Liver (tissue), 3 donors: ENCODE measurements at regions not wholly inside any gene's neighbourhood (a gene's known extent, or its start where the extent isn't known, plus 50 kb on each side); places are given as distances from the start of the nearest gene placed in this dataset.

ENCODE experiments used
- ATF3 ChIP-seq: IDR thresholded peaks from 2 replicates; pipeline ENCODE4 v1.6.1; 2016; ENCODE audit warnings: antibody characterized with exemption
- CTCF ChIP-seq: fragments of 150-350 bp; IDR thresholded peaks from 2 replicates; pipeline ENCODE4 v1.5.1; 2017; ENCODE audit warnings: improper control_type of control experiment, low read depth, low read length; ENCODE audit not compliant: missing input control
- EGR1 ChIP-seq, 2 donors: IDR thresholded peaks; 2 replicates each; pipeline ENCODE4 v1.6.1; 2016 to 2018; ENCODE audit warnings: antibody characterized with exemption in 2 of 2, low read depth in 2 of 2
- GABPA ChIP-seq, 2 donors: IDR thresholded peaks in 1 of 2; conservative IDR thresholded peaks in 1 of 2; 2 replicates each; pipeline ENCODE4 v1.6.1; 2016; ENCODE audit warnings: antibody characterized with exemption in 2 of 2, mild to moderate bottlenecking in 1 of 2, moderate library complexity in 1 of 2
- JUND ChIP-seq, 2 donors: IDR thresholded peaks; 2 replicates each; pipeline ENCODE4 v1.6.1; 2016; ENCODE audit warnings: antibody characterized with exemption in 2 of 2
- REST ChIP-seq: IDR thresholded peaks from 2 replicates; pipeline ENCODE4 v1.6.1; 2016; ENCODE audit warnings: antibody characterized with exemption, mild to moderate bottlenecking
- RXRA ChIP-seq, 2 donors: IDR thresholded peaks; 2 replicates each; pipeline ENCODE4 v1.6.1; 2017 to 2018; ENCODE audit warnings: antibody characterized with exemption in 2 of 2, mild to moderate bottlenecking in 1 of 2
- SP1 ChIP-seq: IDR thresholded peaks from 2 replicates; pipeline ENCODE4 v1.6.1; 2018; ENCODE audit warnings: antibody characterized with exemption, mild to moderate bottlenecking
- TAF1 ChIP-seq: conservative IDR thresholded peaks from 2 replicates; pipeline ENCODE4 v1.6.1; 2016; ENCODE audit warnings: antibody characterized with exemption, mild to moderate bottlenecking
- YY1 ChIP-seq: IDR thresholded peaks from 2 replicates; pipeline ENCODE4 v1.6.1; 2016; ENCODE audit warnings: antibody characterized with exemption, mild to moderate bottlenecking
- donor health status: healthy.
- donor health status: healthy.

- TF ChIP-seq CTCF (no peak), YY1 (no peak), EGR1 (IDR thresholded peaks at IDR 0.05; ENCODE audit: low read depth in 2 of 2) (no peak), SP1 (no peak), TAF1 (no peak), JUND (IDR thresholded peaks at IDR 0.05) (no peak), ATF3 (no peak), RXRA (IDR thresholded peaks at IDR 0.05) (no peak), GABPA (IDR thresholded peaks at IDR 0.05 in 1 of 2, conservative IDR thresholded peaks at IDR 0.05 in 1 of 2) (no peak), REST (no peak)
Measured at GRCh38 chr11:105226766-105227165, 87.2 kb upstream of the CARD18 start.
